Lung microvascular endothelial cell (primary cell): ENCODE measurements at regions not wholly inside any gene's neighbourhood (a gene's known extent, or its start where the extent isn't known, plus 50 kb on each side); places are given as distances from the start of the nearest gene placed in this dataset.
"Not testable (repeated sequence)": the region's sequence is repeated elsewhere in the genome, so short reads cannot be mapped to it uniquely, and the experiment has no call there.

Experiments
- DNase-seq, 2 donors: peaks; one replicate each; pipeline versions ENCODE4 v3.0.0 to v3.0.0-alpha.2; 2010; ENCODE audit warnings: low read depth in 2 of 2

- DNase-seq: no peak
Observed at GRCh38 chr10:91082447-91082846, 138.0 kb upstream of the PCGF5 start.

- DNase-seq: peak in 1 of 2 donors; percentile 39
Observed at GRCh38 chr10:91088300-91089140, 131.9 kb upstream of the PCGF5 start.

GRCh38 chr10:91090761-91091529 lies 129.5 kb upstream of the PCGF5 start:
- DNase-seq: peak in 1 of 2 donors; percentile 22

- DNase-seq: no peak
Observed at GRCh38 chr10:91091780-91092179, 128.7 kb upstream of the PCGF5 start.

GRCh38 chr10:91096274-91096673 lies 124.2 kb upstream of the PCGF5 start:
- no peak for DNase-seq

GRCh38 chr10:91097313-91097712 lies 123.2 kb upstream of the PCGF5 start:
- no peak for DNase-seq

- DNase-seq: not testable (repeated sequence)
Observed at GRCh38 chr10:91098021-91098420, 122.4 kb upstream of the PCGF5 start.

- no peak for DNase-seq
Observed at GRCh38 chr10:91103384-91104192, 116.9 kb upstream of the PCGF5 start.

GRCh38 chr10:91104193-91105041 lies 116.0 kb upstream of the PCGF5 start:
- DNase-seq: no peak

- no peak for DNase-seq
Observed at GRCh38 chr10:91105269-91105668, 115.2 kb upstream of the PCGF5 start.

- no peak for DNase-seq
Observed at GRCh38 chr10:91108820-91109219, 111.6 kb upstream of the PCGF5 start.

GRCh38 chr10:91111060-91111459 lies 109.4 kb upstream of the PCGF5 start:
- DNase-seq: no peak

GRCh38 chr10:91115618-91116390 lies 104.7 kb upstream of the PCGF5 start:
- DNase-seq: no peak

- peak in 1 of 2 donors; percentile 37 for DNase-seq
Observed at GRCh38 chr10:91117505-91117904, 103.0 kb upstream of the PCGF5 start.

GRCh38 chr10:91120348-91120747 lies 100.1 kb upstream of the PCGF5 start:
- DNase-seq: no peak

- DNase-seq: no peak
Observed at GRCh38 chr10:91123261-91123660, 97.2 kb upstream of the PCGF5 start.

- no peak for DNase-seq
Observed at GRCh38 chr10:91124016-91124415, 96.4 kb upstream of the PCGF5 start.

GRCh38 chr10:91126471-91126870 lies 94.0 kb upstream of the PCGF5 start:
- DNase-seq: no peak

- DNase-seq: no peak
Observed at GRCh38 chr10:91127341-91128082, 93.0 kb upstream of the PCGF5 start.
